ENCODE measurements at regions not wholly inside any gene's neighbourhood (a gene's known extent, or its start where the extent isn't known, plus 50 kb on each side); places are given as distances from the start of the nearest gene placed in this dataset.

- Histone ChIP-seq H3K4me2 (ENCODE audit: low read length) (no peak overlapping the region), H3K27me3 (ENCODE audit: insufficient read depth, low read depth, low read length) (no peaks in the 10 kb centered on the region), H3K27ac (ENCODE audit: low read length) (no peak overlapping the region), H4K20me1 (ENCODE audit: insufficient read depth) (no peaks in the 10 kb centered on the region), H3K9me2 (ENCODE audit: insufficient read depth, low read length) (no peaks in the 10 kb centered on the region), H3K79me2 (replicated peaks; ENCODE audit: insufficient read depth, low read length) (no peaks in the 10 kb centered on the region), H3K4me3 (ENCODE audit: low read length) (no peak overlapping the region), H3F3A (ENCODE audit: insufficient read depth, low read length, poor library complexity, severe bottlenecking) (no peaks in the 10 kb centered on the region), H2AFZ (ENCODE audit: low read depth, low read length) (no peak overlapping the region), H3K9ac (ENCODE audit: low read length) (no peak overlapping the region), H3K36me3 (ENCODE audit: insufficient read depth, low read length) (no peaks in the 10 kb centered on the region), H3K9me3 (ENCODE audit: low read length) (no peaks in the 10 kb centered on the region)
- no peak for TF ChIP-seq EZH2 (IDR thresholded peaks at IDR 0.05; ENCODE audit: borderline replicate concordance, insufficient read depth, low read length, poor library complexity, severe bottlenecking)
- TF ChIP-seq TAF1 (IDR thresholded peaks at IDR 0.05; ENCODE audit: low read depth): no peak
- no peak for TF ChIP-seq RAD21 (conservative IDR thresholded peaks at IDR 0.05)
- no peak for TF ChIP-seq SMC3 (conservative IDR thresholded peaks at IDR 0.05; ENCODE audit: poor library complexity)
- no peak for TF ChIP-seq POLR2AphosphoS5 (IDR thresholded peaks at IDR 0.05)
- TF ChIP-seq REST (IDR thresholded peaks at IDR 0.05; ENCODE audit: borderline replicate concordance): no peak
- no peak for TF ChIP-seq MXI1 (conservative IDR thresholded peaks at IDR 0.05; ENCODE audit: poor library complexity, severe bottlenecking)
- TF ChIP-seq EP300 (conservative IDR thresholded peaks at IDR 0.05; ENCODE audit: poor library complexity, severe bottlenecking): no peak
- no peak for TF ChIP-seq CTCF (IDR thresholded peaks at IDR 0.05; ENCODE audit: poor library complexity, severe bottlenecking)
Measured at GRCh38 chr20:57083072-57083471, 183.4 kb downstream of the BMP7 start.

- TF ChIP-seq SMC3 (conservative IDR thresholded peaks at IDR 0.05; ENCODE audit: poor library complexity) (no peak), MXI1 (conservative IDR thresholded peaks at IDR 0.05; ENCODE audit: poor library complexity, severe bottlenecking) (no peak), EZH2 (IDR thresholded peaks at IDR 0.05; ENCODE audit: borderline replicate concordance, insufficient read depth, low read length, poor library complexity, severe bottlenecking) (no peak)
- Histone ChIP-seq H4K20me1 (ENCODE audit: insufficient read depth) (no peaks in the 10 kb centered on the region), H3K79me2 (replicated peaks; ENCODE audit: insufficient read depth, low read length) (no peaks in the 10 kb centered on the region), H2AFZ (ENCODE audit: low read depth, low read length) (no peak overlapping the region), H3K27me3 (ENCODE audit: insufficient read depth, low read depth, low read length) (no peaks in the 10 kb centered on the region), H3K36me3 (ENCODE audit: insufficient read depth, low read length) (no peaks in the 10 kb centered on the region), H3K9me2 (ENCODE audit: insufficient read depth, low read length) (no peaks in the 10 kb centered on the region), H3F3A (ENCODE audit: insufficient read depth, low read length, poor library complexity, severe bottlenecking) (no peaks in the 10 kb centered on the region), H3K4me2 (ENCODE audit: low read length) (no peak overlapping the region), H3K9me3 (ENCODE audit: low read length) (no peaks in the 10 kb centered on the region), H3K9ac (ENCODE audit: low read length) (no peak overlapping the region), H3K27ac (ENCODE audit: low read length) (no peak overlapping the region), H3K4me3 (ENCODE audit: low read length) (no peak overlapping the region)
Measured at GRCh38 chr20:57086066-57086465, 180.4 kb downstream of the BMP7 start.

GRCh38 chr20:57087102-57087501 lies 179.3 kb downstream of the BMP7 start:
- Histone ChIP-seq H3K36me3 (ENCODE audit: insufficient read depth, low read length) (no peaks in the 10 kb centered on the region), H3K9me3 (ENCODE audit: low read length) (no peaks in the 10 kb centered on the region), H3K27me3 (ENCODE audit: insufficient read depth, low read depth, low read length) (no peaks in the 10 kb centered on the region), H3K4me2 (ENCODE audit: low read length) (no peak overlapping the region), H3K9ac (ENCODE audit: low read length) (no peak overlapping the region), H3K4me3 (ENCODE audit: low read length) (no peak overlapping the region), H3K79me2 (replicated peaks; ENCODE audit: insufficient read depth, low read length) (no peaks in the 10 kb centered on the region), H3F3A (ENCODE audit: insufficient read depth, low read length, poor library complexity, severe bottlenecking) (no peaks in the 10 kb centered on the region), H3K9me2 (ENCODE audit: insufficient read depth, low read length) (no peaks in the 10 kb centered on the region), H2AFZ (ENCODE audit: low read depth, low read length) (no peak overlapping the region), H3K27ac (ENCODE audit: low read length) (no peak overlapping the region), H4K20me1 (ENCODE audit: insufficient read depth) (no peaks in the 10 kb centered on the region)
- TF ChIP-seq RAD21 (conservative IDR thresholded peaks at IDR 0.05): no peak
- TF ChIP-seq EZH2 (IDR thresholded peaks at IDR 0.05; ENCODE audit: borderline replicate concordance, insufficient read depth, low read length, poor library complexity, severe bottlenecking): no peak
- TF ChIP-seq SMC3 (conservative IDR thresholded peaks at IDR 0.05; ENCODE audit: poor library complexity): no peak
- no peak for TF ChIP-seq REST (IDR thresholded peaks at IDR 0.05; ENCODE audit: borderline replicate concordance)
- TF ChIP-seq EP300 (conservative IDR thresholded peaks at IDR 0.05; ENCODE audit: poor library complexity, severe bottlenecking): no peak
- no peak for TF ChIP-seq MXI1 (conservative IDR thresholded peaks at IDR 0.05; ENCODE audit: poor library complexity, severe bottlenecking)
- TF ChIP-seq POLR2AphosphoS5 (IDR thresholded peaks at IDR 0.05): no peak
- TF ChIP-seq CTCF (IDR thresholded peaks at IDR 0.05; ENCODE audit: poor library complexity, severe bottlenecking): no peak
- TF ChIP-seq TAF1 (IDR thresholded peaks at IDR 0.05; ENCODE audit: low read depth): no peak
